ENCODE measurements at regions not wholly inside any gene's neighbourhood (a gene's known extent, or its start where the extent isn't known, plus 50 kb on each side); places are given as distances from the start of the nearest gene placed in this dataset.

- TF ChIP-seq TAF1 (IDR thresholded peaks at IDR 0.05; ENCODE audit: borderline replicate concordance, low read depth, low read length) (no peak), POLR2A (IDR thresholded peaks at IDR 0.05; ENCODE audit: low read depth, low read length) (no peak)
Measured at GRCh38 chr7:142498364-142498763, 240.5 kb upstream of the PRSS58 start.

Data from GM12892 (cell line).